B cell (primary cell): ENCODE measurements at regions not wholly inside any gene's neighbourhood (a gene's known extent, or its start where the extent isn't known, plus 50 kb on each side); places are given as distances from the start of the nearest gene placed in this dataset.

Experiments used
- EZH2 ChIP-seq: IDR thresholded peaks from 2 replicates; pipeline ENCODE4 v1.6.1; 2012; ENCODE audit warnings: borderline replicate concordance, low read depth, mild to moderate bottlenecking, moderate library complexity, low read length; ENCODE audit not compliant: insufficient read depth, poor library complexity, severe bottlenecking
- TF ChIP-seq, protein P1 (sequence below): fragments of 200-600 bp; IDR thresholded peaks from one replicate; pipeline ENCODE4 v1.8.0; 2022; ENCODE audit warnings: antibody characterized with exemption, mild to moderate bottlenecking

- TF ChIP-seq, protein P1, sequence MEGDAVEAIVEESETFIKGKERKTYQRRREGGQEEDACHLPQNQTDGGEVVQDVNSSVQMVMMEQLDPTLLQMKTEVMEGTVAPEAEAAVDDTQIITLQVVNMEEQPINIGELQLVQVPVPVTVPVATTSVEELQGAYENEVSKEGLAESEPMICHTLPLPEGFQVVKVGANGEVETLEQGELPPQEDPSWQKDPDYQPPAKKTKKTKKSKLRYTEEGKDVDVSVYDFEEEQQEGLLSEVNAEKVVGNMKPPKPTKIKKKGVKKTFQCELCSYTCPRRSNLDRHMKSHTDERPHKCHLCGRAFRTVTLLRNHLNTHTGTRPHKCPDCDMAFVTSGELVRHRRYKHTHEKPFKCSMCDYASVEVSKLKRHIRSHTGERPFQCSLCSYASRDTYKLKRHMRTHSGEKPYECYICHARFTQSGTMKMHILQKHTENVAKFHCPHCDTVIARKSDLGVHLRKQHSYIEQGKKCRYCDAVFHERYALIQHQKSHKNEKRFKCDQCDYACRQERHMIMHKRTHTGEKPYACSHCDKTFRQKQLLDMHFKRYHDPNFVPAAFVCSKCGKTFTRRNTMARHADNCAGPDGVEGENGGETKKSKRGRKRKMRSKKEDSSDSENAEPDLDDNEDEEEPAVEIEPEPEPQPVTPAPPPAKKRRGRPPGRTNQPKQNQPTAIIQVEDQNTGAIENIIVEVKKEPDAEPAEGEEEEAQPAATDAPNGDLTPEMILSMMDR, result no peak
- no peak for TF ChIP-seq EZH2
Measured at GRCh38 chr13:44052780-44053184, 173.1 kb downstream of the LACC1 start.
